GM19372 (cell line): ENCODE measurements at regions not wholly inside any gene's neighbourhood (a gene's known extent, or its start where the extent isn't known, plus 50 kb on each side); places are given as distances from the start of the nearest gene placed in this dataset.
"Not testable (repeated sequence)": the region's sequence is repeated elsewhere in the genome, so short reads cannot be mapped to it uniquely, and the experiment has no call there.

Source experiments
- ATAC-seq: cut with Tn5 transposase; IDR thresholded peaks from one replicate; pipeline ENCODE4 v1.9.1; 2021; ENCODE audit warnings: mild to moderate bottlenecking, low read depth, moderate library complexity; ENCODE audit not compliant: unreplicated experiment

DNA sequence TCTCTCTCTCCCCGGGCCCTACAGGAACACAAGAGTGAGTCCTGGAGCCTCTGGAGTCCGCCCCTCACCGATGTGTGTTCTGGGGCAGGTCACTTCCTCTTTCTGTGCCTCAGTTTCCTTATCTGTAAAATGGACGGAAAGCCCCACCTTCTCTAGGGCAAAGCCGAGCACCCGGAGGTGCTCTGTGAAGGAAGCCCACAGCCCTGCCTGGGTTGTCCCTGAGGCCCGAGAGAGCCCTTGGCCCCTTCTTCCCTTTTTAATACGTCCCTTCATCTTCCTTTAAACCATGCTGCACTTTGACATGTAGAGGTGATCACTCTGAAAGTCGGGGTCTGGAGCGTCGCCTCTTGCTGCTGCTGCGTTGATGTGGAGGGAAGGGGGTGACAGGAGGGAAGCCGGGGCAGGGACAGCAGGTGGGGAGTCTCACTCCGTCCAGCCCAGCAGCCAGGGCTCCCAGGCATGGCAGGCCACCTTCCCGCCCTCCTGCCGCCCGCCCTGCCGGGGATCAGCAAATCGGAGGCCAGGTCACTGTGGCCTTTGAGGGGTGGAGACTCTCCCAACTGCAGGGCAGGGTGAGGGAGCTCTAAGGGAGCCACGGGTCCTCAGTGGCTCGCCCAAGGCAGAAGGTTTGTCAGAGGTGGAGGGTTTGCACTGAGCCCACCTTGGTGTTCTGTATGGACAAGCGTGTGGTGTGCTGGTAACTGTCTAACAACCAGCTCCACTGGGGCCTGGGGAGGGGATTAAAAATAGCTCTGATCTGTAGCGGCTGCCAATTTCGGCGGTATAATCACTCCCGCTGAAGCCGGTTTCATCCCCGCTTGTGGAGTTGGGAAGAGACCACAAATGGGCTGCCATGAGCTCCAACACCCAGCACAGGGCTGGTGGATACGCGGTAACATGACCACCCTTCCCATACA is 135.9 kb upstream of the ID2 start:
- ATAC-seq = no peak

DNA sequence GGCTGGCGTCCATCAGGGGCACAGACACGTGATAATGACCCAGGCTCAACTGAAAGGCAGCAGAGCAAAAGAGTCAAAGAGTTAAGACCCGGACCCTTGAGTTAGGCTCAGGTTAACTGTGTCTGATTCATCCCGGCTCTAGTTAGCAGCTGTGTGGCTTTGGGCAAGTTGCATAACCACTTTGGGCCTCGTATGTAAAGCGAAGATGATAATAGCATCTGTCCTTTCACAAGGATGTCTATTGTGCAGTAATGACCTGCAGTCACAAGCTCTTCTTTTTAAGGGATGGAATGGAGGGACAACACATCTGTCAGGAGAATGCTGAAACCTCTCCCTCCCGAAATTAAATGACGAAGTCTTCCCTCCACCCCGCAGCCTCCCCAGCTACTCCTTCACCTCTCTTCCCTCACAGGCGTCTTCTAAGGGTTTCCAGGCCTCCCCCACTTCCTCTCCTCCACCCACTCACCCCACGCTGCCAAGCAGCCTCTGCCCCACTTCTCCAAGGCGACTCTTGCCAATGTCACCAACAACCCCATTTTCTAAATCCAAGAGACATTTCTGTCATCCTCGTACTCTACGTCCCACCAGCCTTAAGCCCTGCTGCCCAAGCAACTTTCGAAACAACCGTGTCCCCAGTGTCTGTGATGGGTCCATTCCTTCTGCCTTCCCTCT is 135.1 kb upstream of the ID2 start:
- ATAC-seq = no peak

DNA sequence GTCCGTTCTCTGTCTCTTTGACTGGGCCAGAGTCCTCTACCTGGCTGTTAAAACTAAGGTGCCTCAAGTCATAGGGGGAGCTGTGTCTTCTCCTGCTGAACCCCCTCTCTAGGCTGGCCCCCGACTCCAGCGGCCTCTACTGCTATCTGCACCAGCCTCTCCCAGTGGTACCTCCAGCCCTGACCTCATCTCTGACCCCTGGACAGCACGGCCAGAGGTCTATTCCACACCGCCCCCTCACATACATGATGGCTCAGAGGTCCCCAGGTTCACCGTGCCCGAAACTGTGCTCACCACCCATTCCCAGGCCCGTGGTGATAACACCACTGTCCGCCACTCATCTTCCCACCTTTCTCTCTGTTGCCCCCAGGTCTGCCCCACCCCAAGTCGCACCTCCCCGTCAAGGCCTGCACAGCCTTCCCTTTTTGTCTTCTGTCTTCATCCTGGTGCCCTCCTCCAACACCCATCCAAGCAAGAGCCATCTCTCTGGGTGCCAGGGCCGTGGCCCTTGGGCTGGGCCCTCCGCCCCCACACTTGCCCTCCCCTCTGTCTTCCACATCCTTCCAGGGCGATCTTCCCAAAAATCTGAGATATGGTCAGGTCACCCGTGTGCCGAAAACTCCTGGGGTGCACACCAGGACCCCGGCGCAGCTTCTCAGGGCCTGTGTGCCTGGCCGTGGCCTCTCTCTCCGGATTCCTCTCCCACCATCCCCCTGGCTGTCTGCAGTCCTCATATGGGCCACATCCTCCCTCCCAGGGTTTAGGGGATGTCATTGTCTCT is 134.4 kb upstream of the ID2 start:
- no peak for ATAC-seq

DNA sequence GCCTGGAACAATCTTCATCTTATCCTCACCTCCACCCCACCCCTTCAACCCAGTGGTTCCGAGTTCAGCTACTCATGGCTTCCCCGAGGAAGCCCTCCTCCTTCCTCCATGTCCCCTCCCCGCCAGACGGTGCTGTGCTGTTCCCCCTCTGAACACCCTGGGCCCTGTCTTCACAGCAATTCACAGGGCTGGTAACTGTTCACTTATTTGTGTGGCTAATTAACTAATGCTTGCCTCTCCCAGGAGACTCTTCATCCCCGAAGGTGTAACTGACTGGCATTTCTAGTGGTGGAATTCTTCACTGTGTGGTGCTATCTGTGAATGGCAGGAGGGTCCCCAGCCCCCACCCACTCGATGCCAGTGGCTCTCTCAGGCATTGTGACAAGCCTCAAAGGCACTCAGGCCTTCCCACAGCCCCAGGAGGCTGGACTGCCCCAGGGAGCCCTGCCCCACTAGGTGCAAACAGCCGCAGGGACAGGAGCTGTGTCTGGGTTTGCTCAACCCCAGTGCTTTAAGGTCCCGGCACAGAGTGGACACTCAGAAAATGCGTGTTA is 133.7 kb upstream of the ID2 start:
- no peak for ATAC-seq

DNA sequence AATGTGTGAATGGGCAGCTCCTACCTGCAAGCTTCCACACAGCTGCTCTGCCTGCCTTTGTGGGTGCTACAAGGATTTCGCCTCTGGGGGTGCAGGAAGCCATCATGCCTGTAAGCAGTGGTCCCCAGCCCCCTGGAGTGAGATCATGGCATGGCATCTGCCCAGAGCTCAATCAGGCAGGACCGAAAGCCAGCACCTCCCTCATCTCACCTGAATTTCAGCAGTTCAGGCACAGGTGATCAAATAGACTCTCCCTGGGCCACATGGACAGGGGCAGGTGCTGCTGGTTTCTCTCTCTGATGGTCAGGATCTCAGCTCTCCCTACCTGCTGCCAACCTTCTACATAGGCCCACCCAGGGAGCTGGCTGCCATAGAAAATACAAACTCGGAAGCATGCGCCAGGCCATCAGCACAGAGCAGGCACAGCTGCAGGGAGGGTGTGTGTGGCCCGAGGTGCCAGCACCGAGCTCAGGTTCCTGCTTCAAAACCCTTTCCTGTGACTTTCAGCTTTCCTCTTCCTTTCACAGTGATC is 133.2 kb upstream of the ID2 start:
- ATAC-seq = no peak

DNA sequence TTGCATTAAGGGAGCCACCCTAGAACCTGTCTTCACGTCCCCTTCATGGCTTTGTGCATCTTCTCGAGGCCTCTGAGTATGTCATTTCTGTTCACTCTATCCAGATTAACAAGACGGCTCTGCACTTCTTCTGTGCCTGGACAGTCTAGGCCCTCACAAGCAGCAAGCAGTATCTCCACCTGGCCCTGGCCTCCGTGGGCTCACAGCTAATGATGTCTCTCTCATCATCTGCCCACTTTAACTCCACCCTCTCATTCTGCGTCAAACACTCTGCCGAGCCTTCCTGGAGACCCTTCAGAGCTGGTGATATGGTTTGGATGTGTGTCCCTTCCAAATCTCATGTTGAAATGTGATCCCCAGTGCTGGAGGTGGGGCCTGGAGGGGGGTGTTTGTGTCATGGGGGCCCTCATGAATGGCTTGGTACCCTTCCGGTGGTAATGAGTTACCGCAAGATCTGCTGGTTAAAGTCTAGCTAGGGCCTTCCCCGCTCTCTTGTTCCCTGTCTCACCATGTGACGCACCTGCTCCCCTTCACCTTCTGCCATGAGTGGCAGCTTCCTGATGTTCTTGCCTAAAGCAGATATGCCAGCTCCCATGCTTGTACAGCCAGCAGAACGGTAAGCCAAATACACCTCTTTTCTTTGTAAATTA is 132.5 kb upstream of the ID2 start:
- no peak for ATAC-seq

DNA sequence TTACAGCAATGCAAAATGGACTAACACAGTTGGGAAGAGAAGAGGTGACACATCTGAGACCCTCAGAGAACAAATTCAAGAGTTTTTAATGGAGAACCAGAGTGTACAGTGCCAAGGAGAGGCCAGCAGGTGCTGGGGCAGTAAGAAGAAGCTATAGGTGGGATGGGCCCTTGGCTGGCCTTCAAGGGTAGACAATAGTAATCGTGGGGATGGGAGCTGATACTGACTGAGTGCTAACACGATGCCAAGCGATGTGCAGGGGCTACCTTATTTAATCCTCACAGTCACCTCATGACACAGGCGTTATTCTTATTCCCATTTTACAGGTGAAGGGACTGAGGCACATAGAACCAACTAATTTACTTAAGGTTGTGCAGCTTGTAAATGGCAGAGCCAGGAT is 131.9 kb upstream of the ID2 start:
- ATAC-seq = no peak

DNA sequence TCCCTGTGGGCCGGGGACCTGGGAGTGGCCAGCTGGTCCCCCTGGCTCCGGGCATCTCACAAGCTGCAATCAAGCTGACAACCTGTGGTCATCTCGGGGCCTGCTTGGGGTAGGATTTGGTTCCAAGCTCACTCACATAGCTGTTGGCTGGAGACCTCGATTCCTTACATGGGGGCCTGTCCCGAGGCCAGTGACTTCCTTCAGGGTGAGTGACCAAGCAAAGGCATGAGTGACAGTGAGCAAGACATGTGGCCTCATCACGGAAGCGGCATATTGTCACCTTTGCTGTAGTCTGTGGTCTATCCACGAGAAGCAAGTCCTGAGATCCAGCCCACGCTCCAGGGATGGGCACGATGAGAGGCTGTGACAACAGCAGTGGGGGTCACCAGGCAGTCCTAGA is 131.4 kb upstream of the ID2 start:
- ATAC-seq = no peak

DNA sequence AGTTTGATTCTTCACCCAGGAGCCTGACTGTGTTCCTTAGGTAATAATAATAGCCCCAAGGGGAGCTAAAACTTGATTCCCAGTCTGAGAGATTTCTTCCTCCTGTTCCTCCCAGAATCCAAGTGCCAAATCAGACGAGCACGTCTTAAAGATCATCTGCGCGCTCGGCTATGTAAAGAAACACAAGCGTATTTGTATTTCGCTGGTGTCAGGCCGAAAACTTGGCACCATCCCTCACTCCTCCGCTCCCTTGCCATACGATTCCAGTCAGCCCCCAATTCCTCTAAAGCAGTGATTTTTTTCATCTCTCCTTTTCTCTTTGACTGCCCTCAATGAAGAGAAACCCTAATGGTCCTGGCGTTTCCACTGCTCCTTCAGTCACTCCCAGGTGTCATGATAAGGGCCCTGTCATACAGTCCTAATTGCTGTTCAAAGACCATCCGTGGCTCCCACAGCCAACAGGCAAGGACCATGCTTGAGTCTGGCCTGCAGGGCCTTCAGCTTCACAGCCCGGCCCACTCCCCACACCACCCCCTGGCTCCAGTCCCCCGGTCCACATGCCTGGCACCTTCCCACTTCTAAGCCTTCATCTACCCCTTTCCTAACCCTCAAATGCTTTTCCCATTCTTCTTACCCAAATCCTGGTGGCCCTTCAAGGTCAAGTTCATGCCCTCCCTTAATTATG is 130.8 kb upstream of the ID2 start:
- ATAC-seq = no peak

DNA sequence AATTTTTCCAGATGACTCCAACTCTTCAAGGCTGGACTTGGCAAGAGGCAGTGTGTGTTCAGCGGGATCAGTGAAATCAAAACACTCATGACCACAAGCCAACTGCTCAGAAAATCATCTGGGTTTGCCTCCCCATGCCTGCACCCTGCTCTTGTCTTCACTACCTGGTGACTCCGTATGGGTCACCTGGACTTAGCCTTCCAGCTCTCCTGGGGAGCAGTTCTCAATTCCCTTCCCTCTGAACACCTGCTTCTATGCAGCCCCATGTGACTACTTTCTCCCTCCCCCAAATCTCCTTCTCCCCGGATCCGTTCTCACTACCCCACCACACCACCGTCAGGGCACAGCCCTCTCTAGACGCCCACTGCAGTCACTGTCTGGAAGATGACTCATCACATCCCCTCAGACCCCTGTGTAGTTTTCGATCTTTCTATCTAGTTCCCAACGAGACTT is 130.2 kb upstream of the ID2 start:
- no peak for ATAC-seq

DNA sequence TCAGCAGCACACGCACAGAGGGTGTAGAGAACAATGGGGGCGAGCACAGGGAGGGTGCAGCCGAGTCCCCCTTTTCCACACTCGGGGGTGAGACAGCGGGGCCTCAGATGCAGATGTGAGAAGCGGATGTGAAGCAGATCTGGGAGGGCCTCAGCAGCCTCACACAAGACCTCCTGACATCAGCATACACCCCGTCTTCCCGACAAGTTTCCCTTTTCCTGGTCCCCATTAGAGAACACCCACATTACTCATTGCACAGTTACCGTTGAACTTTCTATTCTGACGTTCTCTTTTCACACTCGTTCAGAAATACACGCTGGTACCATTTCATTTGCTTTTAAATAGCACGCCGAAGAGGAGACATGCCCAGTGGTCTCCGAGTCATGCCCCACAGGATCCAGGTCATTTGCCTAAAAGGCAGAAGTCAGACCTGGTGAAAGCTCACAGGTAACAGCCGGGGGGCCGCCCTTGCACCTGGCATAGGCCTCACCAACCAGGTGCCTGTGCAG is 129.5 kb upstream of the ID2 start:
- no peak for ATAC-seq

DNA sequence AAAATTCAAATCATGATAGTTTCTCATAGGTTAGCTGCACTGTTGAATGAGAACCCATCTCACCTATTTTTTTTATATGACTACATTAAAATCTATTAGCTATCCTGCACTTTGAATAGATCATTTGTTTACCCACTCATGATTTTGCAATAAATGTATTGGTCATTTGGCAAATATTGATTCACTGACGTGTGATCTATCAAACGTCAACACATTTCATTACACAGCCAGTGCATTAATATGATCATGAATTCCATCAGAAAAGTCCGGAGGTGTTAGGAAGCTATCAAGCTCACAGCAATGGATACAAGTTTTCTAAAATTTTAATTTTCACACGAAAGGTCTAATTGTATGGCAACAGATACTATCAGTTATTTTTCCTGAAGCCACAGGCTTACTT is 128.2 kb upstream of the ID2 start:
- ATAC-seq = no peak

DNA sequence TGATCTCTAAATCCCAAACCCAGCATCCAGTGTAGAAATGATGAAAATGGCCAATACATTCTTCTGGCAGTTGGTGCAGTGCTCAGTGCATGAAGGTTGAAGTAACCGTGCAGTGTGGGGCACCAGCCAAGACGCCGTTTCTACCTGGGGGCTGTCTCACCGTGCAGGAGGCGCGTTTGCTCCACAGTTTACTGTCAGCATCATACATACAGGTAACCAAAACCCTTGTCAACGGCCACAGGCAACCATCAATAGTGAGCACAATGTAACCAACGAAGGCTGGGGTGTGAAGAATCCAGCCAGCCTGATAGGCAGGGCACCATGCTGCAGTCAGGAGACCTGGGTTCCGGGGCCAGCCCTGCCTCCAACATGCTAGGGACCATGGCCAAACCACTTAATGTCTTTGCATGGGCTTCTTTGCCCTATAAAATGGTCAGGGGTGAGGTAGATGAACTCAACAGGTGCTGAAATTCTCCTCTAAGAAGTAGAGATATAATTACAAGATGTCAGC is 127.5 kb upstream of the ID2 start:
- no peak for ATAC-seq

DNA sequence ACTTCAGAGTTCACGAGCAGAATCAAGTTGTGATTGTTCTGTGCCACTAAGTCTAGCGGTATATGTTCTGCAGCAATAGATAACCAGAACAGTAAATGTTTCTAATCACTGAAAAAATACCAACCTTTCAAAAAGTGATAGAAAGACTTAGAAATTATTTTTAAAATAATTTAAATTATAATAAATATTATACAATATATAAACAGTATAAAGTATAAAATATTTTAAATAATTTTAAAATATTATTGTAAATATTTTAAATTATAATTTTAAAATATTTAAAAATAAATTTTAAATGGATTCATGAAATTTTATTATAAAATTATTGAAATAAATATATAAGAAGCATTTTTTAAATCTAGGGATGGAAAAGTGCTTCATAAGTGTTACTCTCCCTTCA is 126.3 kb upstream of the ID2 start:
- ATAC-seq = no peak

DNA sequence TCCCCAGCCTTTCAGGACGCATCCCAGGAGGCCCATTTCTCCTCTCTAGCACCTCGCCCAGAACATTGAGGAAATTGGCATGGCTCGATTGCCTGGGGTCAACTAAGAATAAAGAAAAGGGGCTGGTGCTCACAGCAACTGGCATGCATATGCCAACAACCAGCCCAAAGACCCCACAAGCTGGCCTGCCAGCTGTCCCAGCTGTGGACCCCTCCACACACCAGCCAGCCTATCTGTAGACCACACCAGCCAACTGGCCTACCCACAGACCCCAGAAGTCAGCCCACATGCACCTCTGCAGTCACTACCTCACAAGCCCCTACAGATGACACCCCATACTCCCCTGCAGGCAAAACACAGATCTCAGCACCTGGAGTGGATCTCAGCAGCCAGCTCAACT is 123.8 kb upstream of the ID2 start:
- no peak for ATAC-seq

DNA sequence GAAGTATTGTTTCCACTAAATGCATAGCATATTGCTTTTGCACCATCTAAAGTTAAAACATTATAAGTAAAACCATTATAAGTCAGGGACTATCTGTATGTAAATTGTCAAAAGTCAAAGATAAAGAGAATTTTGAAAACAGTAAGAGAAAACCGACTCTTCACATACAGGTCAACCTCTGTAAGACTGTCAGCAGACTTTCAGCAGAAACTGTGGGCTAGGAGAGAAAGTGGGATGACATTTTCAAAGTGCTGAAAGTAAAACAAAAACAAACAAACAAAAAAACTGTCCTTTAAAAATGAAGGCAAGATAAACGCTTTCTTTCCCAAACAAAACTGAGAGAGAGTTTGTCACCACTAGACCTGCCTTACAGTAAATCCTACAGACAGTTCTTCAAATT is 122.9 kb upstream of the ID2 start:
- no peak for ATAC-seq

DNA sequence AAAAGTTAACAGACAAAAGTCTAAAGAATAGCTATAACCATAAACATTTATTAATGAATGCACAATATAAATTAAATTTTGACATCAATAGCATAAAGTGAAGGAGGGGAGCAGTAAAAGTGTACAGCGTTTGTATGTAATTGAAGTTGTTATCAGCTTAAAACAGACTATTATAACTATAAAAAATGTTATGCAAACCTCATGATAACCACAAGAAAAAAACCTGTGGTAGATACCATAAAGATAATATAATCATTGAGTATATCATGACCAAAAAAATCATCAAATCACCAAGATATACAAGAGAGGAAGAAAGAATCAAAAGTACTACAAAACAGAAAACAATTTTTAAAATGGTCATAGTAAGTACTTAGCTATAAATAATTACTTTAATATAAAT is 122.1 kb upstream of the ID2 start:
- ATAC-seq = no peak

DNA sequence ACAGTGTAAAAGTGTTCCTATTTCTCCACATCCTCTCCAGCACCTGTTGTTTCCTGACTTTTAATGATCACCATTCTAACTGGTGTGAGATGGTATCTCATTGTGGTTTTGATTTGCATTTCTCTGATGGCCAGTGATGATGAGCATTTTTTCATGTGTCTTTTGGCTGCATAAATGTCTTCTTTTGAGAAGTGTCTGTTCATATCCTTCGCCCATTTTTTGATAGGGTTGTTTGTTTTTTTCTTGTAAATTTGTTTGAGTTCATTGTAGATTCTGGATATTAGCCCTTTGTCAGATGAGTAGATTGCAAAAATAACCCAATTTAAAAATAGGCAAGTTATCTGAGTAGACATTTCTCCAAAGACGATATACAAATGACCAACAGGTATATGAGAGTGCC is 120.2 kb upstream of the ID2 start:
- ATAC-seq = not testable (repeated sequence)

DNA sequence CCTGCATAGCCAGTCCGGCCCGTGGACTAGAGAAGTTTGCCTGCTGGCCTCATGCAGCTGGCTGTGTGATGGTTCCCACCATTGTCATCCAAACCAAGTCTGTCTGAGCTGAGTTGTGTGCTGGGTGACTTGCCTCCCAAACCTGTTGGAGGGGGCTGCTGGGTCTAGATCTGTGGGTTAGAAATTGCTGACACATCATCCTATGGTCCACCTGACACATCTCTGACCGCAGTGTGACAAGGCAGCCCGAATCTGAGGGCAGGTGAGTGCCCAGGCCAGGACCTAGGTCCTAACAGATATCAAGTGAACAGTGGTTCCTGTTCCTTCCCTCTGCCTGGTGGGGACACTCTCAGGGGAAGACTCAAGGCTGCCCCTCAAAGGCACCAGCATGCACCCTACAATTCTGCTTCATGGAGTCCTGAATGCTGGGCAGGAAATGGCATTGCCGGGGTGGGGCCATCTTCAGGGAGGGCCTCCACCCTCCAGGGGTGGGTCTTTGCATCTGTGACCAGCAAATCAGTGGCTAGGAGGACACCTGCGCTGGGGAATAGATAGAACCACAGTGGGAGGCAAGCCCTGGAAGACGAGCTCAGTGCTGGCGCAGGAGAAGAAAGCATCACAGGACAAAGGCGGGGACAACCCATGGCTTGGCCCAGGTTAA is 117.9 kb upstream of the ID2 start:
- no peak for ATAC-seq
